SK-MEL-5 (cell line): ENCODE measurements at regions not wholly inside any gene's neighbourhood (a gene's known extent, or its start where the extent isn't known, plus 50 kb on each side); places are given as distances from the start of the nearest gene placed in this dataset.

ENCODE experiments used
- DNase-seq: peaks from one replicate; pipeline ENCODE4 v3.0.0-alpha.2; 2016; ENCODE audit warnings: low read depth, low spot score
- in situ Hi-C: cut with HindIII; loops from 2 replicates; pipeline ENCODE4 v1.10.0; 2016; ENCODE audit warnings: low sequenced_read_pairs, high pct_unique_total_duplicates, low pct_unique_long_range_greater_than_20kb

DNA sequence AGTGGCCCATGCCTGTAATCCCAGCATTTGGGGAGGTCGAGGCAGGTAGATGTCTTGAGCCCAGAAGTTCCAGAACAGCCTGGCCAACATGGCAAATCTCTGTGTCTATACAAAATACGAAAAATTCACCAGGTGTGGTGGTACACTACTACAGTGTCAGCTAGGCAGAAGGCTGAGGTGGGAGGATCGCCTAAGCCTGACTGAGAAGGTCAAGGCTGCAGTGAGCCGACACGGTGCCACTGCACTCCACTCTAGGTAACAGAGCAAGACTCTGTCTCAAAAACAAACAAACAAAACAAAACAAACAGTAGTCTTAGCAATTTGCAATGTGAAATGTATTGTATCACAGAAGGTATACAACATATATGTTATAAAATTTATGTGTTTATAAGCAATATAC lies 348.0 kb downstream of the SEMA3D start:
- no peak for DNase-seq
- in situ Hi-C loops = no loop called here

DNA sequence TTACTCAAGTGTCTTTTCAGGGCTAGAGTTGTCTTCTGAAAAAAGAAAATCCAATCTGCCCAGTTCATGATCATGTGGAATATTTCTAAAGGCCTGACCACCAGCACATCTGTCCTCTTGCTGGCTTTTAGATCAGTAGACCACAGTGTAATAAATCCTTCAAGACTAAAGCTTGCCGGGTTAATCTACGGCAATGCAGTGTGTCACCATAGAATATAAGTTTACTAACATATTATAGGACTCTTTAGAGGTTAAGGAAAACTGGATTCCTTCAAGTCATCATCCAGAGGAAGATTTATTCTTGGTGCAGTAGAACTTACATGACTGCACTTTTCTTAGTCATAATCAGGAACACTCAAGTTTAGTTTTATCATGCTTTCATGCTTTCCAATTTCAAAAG lies 349.5 kb downstream of the SEMA3D start:
- in situ Hi-C loops = no loop called here
- no peak for DNase-seq

DNA sequence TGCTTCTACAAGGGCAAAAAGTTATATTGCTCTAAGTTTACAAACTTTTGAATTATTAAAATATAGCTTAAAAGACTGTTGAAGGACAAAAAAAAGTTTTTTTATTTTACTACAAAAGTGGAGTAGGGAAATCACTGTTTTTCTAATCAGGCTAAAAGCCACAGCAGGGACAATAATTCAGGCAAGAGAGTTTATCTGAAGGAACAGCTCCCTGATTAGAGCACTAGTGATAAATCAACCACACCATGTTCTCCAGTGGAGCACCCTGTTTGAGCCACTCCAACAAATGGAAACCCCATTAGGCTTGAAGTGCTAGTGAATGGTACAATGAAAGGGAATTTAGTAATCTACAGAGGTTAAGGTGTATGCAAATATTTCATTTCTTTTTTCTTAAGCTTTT lies 357.1 kb downstream of the SEMA3D start:
- in situ Hi-C loops = no loop called here
- DNase-seq = no peak

DNA sequence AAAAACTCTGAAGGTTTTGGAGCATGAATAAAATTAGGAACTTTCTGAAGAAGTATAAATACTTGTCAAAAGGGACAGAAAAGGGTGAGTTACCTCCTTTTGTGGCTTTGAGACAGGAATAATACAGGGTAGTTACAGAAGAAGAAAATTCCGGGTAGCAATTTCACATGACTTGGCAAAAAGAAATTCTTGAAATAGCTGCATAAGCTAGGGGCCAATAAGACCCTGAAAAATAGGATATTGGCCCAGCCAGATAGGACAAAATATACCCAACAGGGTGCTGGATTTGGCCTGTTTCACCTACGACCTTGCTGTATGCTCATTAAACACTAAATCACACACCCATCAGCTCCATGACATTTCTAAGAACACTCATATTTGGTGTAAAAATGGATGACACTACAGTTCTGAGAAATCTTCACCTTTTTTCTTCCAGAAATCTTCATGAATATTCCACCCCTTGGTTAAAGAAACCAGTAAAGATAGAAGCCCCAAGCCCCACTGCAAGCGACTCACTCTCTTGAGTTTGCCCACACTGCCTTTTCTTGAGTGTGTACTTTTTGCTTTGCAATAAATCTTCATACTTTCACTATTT lies 362.7 kb downstream of the SEMA3D start:
- in situ Hi-C loops = no loop called here
- DNase-seq = no peak

DNA sequence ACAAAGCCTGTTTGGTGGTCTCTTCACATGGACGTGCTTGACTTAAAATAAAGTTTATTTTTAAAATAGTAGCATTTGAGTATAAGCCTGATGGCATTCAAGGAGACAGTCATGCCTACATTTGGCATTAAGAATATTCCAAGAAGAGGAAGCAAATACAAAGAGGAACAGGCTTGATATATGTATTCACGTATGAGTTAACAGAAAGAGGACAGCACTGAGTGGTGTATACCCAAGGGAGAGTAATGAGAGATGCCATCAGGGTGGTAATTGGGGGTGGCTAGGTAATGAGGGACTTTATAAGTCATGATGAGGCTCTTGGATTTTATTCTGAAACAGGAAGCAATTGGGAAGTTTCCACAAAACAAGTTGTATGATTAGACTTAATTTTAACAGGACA lies 363.3 kb downstream of the SEMA3D start:
- DNase-seq = no peak
- in situ Hi-C loops = no loop called here

DNA sequence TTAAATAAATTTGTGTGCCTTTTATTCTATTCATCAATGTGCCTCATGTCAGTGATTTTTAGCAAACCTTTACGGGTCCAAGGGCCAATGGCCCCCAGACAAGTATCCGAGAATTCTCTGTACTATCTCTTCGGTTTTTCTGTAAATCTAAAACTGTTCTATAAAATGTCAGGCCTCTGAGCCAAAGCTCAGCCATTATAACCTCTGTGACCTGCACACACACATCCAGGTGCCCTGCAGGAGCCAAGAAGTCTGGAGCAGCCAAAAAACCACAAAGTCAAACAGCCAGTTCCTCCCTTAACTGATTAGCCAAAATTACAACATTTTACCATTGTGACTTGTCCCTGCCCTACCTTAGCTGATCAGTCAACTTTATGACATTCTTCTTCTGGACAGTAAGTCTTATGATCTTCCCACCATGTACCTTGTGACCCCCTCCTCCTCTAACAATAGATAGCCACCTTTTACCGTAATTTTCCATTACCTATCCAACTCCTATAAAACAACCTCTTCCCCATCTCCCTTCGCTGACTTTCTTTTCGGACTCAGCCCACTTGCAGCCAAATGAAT lies 363.8 kb downstream of the SEMA3D start:
- in situ Hi-C loops = no loop called here
- DNase-seq = no peak

DNA sequence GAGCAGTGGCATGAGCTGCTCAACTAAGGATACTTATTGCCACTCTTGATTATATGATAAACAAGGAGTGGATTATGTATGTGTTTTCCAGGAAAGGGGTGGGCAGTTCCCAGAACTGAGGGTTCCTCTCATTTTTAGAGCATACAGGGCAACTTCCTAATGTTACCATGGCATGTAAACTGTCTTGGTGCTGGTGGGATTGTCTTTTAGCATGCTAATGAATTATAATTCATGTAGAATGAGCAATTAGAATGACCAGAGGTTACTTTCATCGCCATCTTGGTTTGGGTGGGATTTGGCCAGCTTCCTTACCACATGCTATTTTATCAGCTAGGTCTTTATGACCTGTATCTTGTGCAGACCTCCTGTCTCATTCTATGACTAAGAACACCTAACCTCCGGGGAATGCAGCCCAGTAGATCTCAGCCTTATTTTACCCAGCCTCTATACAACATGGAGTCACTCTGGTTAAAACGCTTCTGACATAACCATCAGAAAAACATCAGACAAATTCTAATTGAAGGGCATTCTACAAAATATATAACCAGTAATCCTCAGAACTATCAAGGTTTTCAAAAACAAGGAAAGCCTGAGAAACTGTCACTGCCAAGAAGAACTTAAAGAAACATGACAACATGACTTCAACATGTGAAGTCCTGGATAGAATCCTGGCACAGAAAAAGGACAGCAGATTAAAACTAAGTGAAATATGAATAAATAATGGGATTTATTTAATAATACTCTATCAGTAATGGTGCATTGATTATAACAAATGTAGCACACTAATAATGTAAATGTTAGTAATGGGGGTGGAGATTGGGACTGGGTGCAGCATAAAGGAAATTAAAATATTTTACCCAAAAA lies 365.0 kb downstream of the SEMA3D start:
- in situ Hi-C loops = no loop called here
- no peak for DNase-seq

DNA sequence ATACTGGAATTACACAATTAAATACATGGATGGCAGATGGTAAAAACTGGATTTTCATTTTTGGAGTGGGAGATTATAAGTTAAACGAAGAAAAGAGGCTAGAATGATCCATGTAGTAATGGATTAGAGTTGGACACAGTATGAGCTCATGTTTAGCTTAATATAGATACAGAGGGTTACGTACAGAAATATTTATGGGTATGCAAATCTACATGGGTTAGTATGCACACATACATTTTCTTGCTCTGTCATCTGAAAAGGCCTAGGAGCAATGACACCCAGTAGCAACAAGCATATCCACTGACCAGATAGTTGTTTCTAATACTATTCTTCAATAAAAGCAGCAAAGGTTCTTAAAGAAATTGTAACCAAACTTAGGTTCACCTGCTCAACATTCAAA lies 366.4 kb downstream of the SEMA3D start:
- in situ Hi-C loops = no loop called here
- no peak for DNase-seq

DNA sequence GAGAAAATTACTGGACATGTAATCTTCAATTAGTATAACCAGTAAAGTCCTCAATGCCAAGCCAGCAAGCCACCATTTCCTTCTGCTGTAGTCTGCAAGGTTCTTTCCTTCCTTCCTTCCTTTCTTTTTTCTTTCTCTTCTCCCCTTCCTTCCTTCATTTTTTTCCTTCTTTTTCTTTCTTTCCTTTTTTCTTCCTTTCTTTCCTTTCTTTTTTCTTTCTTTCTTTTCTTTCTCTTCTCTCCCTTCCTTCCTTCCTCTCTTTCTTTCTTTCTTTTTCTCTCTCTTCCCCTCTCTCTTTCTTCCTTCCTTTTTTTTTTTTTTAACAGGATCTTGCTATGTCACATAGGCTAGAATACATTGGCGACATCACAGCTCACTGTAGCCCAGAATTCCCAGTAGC lies 369.8 kb downstream of the SEMA3D start:
- in situ Hi-C loops = no loop called here

DNA sequence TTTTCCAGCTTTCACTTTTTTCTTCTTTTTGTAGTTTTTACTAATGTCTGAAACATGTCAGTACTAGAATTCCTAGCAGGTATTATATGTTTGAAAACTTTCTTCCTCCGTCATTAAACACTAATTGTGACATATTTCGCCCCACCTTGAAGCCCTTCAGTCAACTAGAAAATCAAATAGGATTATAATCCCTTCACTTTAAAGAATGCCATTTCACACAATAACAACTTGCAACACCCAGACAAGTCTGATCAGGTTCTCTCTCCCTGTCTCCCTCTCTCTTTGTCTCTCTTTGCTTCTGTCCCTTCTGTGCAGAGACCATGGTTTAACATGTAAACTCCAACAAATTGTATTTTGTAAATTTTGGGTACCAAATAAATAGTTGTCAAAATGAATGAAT lies 373.5 kb downstream of the SEMA3D start:
- in situ Hi-C loops = no loop called here
- no peak for DNase-seq

More for the DNA sequence above, 369.8 kb downstream of the SEMA3D start:
- no peak for DNase-seq

DNA sequence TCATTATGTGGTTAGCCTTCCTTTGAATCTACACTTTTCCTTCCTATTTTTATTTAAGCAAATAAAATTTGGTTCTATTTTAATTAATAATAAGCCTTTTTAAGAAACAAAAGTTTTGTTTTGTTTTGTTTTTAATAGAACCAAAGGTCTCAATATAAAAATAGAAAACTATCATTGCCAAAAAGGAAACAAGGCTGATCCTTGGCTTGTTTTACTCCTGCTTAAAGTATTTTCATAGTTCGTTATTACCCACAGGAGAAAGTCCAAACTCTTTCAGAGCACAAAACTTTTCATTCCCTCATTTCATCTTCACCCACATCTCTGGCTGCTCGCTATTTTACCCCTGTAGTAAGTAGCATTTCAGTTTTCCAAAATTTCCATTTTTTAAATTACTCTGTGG lies 374.8 kb downstream of the SEMA3D start:
- in situ Hi-C loops = no loop called here
- DNase-seq = no peak

DNA sequence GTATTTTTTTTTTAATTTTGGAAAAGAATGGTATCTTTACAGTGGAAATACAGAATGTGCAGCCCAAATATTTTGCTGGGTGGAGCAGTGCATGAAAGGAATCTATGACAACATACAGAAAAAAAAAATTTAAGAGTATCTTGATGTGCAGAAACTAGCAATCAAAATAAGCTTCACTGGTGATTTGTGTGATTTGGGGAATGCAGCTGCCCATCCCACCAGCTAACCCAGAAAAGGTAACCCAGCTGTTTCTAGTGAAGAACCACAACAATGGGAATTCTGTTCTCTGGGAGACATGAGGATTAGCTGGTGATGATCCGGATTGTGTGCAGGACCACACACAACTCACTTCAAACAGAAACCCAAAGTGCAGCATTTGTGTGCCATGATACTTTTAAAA lies 375.5 kb downstream of the SEMA3D start:
- in situ Hi-C loops = no loop called here

DNA sequence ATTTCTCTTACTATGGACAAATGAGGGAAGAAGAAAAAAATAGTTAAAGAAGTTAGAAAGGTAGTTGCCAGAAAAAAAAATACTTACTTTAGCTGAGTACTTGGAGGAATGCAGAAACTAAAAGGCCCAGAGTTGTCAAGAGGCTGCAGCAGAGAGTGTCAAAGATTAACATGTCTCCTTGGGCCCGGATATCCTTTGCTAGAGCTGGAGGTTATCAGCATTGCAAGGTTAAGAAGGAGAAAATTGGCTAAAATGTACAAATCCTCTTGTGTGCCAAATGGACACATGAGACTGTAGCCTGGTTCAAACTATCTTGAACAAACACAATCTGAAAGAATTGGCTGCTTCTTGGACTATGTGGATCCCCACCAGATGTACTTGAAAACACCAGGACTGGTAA lies 377.0 kb downstream of the SEMA3D start:
- in situ Hi-C loops = no loop called here
- no peak for DNase-seq

More for the DNA sequence above, 375.5 kb downstream of the SEMA3D start:
- DNase-seq = peak; percentile 48

DNA sequence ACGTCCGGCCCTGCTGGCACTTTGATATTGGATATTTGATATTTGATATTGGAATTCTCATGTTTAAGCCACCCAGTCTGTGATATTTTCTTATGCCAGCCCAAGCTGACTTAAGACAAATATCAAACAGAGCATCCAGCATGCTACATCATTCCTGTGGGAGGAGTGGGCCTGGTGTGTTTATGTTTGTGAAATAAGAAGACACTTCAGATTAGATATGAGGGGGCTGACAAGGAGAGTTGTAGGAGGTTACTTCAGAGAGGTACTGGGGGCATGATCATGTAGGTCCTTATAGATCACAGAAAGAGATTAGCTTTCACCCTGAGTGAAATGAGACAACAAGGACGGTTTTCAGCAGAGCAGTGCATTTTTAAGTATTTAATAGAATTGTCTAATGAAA lies 382.9 kb downstream of the SEMA3D start:
- in situ Hi-C loops = no loop called here
- no peak for DNase-seq

DNA sequence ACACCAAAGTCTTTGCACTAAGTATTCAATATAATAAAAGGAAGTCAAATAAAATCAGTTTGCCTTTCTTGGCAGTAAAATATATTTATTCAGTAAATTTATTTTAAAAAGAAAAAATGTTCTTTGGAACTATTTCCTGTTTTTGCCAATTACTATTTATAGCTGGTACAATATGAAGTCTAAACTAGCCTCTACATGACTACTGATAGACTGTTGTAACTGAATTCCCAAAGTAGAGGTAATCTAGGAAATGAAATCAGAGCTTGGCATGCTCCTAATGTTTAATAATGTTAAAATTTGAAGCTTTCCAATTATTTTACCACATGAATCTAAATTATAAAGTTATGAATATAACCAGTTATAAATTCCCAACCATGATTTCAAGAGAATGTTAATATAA lies 385.5 kb downstream of the SEMA3D start:
- in situ Hi-C loops = no loop called here
- DNase-seq = no peak

DNA sequence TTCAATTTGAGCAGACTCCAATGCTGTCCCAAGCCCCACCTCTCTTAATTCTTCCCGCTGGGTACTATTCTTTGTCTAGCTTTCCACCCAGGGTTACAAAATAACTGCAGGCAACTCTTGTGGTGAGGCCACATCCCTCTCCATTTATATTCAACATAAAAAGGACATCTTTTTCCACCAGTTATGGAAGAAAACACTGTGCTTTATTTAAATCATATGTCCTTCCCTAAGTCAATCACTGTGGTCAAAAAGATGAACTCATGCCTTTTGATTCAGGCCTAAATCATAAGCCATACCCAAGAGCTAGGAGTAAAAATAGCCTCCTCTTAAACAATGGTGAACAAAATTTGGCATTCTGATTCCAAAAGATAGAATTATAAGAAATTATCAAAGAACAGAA lies 386.0 kb downstream of the SEMA3D start:
- DNase-seq = peak; percentile 84
- in situ Hi-C loops = no loop called here

DNA sequence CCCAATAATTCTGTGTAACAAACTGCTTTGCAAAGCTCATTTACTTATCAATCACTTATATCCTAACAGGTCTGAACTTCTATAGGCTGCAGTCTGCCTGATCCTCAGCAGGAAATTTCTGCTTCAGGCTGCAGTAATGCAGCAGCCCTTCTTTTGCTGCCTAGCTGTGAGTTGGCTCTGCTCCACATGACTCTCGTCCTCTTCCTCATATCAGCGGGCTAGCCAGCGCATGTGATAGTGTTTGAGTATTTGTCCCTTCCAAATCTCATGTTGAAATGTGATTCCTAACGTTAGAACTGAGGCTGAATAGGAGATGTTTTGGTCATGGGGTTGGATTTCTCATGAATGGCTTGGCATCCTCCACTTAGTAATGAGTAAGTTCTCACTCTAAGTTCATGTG lies 387.8 kb downstream of the SEMA3D start:
- in situ Hi-C loops = no loop called here
- no peak for DNase-seq

DNA sequence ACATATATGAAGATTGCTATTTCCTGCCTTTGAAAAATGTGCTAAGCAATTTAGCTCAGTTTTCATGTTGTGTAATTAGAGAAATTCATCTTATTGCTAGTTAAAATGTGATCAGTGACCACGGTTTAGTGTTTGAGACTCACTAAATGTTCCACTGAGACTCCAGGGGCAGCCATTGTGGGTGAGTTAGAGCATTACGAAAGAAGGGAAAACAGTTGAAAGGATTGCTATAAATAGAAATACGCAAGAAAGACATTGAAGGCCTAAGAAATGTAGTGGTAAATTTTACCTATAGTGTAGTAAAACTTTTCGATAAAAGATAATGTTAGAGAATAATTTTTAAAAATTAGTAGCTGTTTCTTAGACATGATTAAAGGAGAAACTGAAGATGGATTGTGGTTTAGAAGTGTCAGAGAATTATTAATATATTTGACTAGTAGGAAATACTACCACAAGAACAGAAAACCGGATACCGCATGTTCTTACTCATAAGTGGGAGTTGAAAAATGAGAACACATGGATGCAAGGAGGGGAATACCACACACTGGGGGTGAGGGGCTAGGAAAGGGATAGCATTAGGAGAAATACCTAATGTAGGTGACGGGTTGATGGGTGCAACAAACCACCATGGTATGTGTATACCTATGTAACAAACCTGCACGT lies 394.5 kb downstream of the SEMA3D start:
- no peak for DNase-seq
- in situ Hi-C loops = no loop called here

DNA sequence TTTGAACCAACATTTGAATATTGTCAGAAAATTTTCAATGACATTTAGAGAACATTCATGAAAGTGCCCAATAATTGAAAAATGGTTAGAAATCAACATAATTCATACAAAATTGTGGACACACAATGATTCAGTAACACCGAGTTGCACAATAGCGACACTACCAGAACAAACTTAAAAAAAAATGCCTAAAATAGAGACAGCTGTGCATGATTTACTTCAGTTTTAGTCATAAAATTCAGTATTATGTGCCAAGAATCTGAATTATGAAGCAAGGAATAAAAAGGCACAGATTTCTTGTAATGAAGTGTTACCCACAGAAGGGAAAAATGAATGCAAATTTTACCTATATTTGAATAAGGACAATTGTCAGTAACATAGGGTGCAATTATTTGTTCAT lies 396.0 kb downstream of the SEMA3D start:
- DNase-seq = no peak
- in situ Hi-C loops = no loop called here
